Endothelial cell of umbilical vein (primary cell): ENCODE measurements at regions not wholly inside any gene's neighbourhood (a gene's known extent, or its start where the extent isn't known, plus 50 kb on each side); places are given as distances from the start of the nearest gene placed in this dataset.

Experiments
- BruUV-seq: library from RNA; stranded (reverse); fragments of 400-500 nt; replicated peaks from 2 replicates; lab custom pipeline; 2021; lab: Mats Ljungman, UMichigan
- CTCF ChIA-PET: fragments of 300-600, 350-600 bp; sonication (Branson Sonifier 250); formaldehyde crosslinking; loops from one replicate; lab custom pipeline; 2021; ENCODE audit warnings: antibody characterized with exemption, inconsistent platforms; lab: Charles Lee
- POLR2A ChIA-PET: fragments of 300-600, 350-600 bp; sonication (Branson Sonifier 250); formaldehyde crosslinking; loops from one replicate; lab custom pipeline; 2021; ENCODE audit warnings: antibody characterized with exemption, inconsistent platforms; lab: Charles Lee
- DNase-seq: peaks from one replicate; pipeline ENCODE4 v3.0.0-alpha.2; 2011; ENCODE audit warnings: low read depth, low spot score
- FAIRE-seq: peaks from 2 replicates; lab custom pipeline; 2011; peaks lifted over from hg19 to GRCh38; lab: Jason Lieb, UNC
- H2AFZ ChIP-seq: 2 replicates; pipeline ENCODE4 v1.6.0; 2012; ENCODE audit warnings: low read depth, low read length, control low read depth, inconsistent platforms
- H3K27ac ChIP-seq: 2 replicates; pipeline ENCODE4 v1.5.1; 2011; ENCODE audit warnings: low read depth, mild to moderate bottlenecking, control low read depth, low read length, moderate library complexity; ENCODE audit not compliant: insufficient read depth
- H3K27me3 ChIP-seq, 2 experiments: 2 replicates each; pipeline versions ENCODE4 v1.6.0 to v1.6.1; 2011; ENCODE audit warnings: low read length in 2 of 2, mixed read lengths in 1 of 2; ENCODE audit not compliant: control insufficient read depth in 2 of 2, insufficient read depth in 2 of 2
- H3K36me3 ChIP-seq, 2 experiments: 2 replicates in 1 of 2; 3 replicates in 1 of 2; pipeline ENCODE4 v1.5.1; 2011; ENCODE audit warnings: low read length in 2 of 2, mild to moderate bottlenecking in 1 of 2, moderate library complexity in 1 of 2; ENCODE audit not compliant: control insufficient read depth in 2 of 2, insufficient read depth in 2 of 2; ENCODE audit errors: extremely low read depth in 1 of 2
- H3K4me1 ChIP-seq: 3 replicates; pipeline ENCODE4 v1.5.1; 2011; ENCODE audit warnings: mild to moderate bottlenecking, low read length; ENCODE audit not compliant: control insufficient read depth, insufficient read depth; ENCODE audit errors: extremely low read depth
- H3K4me2 ChIP-seq: 2 replicates; pipeline ENCODE4 v1.6.1; 2011; ENCODE audit warnings: low read length, control low read depth, mixed read lengths; ENCODE audit not compliant: insufficient read depth
- H3K4me3 ChIP-seq, 3 experiments: fragments of 200-600 bp in 1 of 3; sonication (generic), shearing (Covaris generic) in 1 of 3; replicated peaks in 1 of 3; 2 replicates each; pipeline ENCODE4 v1.5.1; 2011 to 2016; ENCODE audit warnings: control low read depth in 3 of 3, low read length in 3 of 3, mild to moderate bottlenecking in 2 of 3, inconsistent platforms in 1 of 3, low read depth in 1 of 3, moderate library complexity in 1 of 3; ENCODE audit not compliant: insufficient read depth in 1 of 3
- H3K79me2 ChIP-seq: 2 replicates; pipeline ENCODE4 v1.6.0; 2012; ENCODE audit warnings: low read length, inconsistent platforms; ENCODE audit not compliant: control insufficient read depth, insufficient read depth
- H3K9ac ChIP-seq: replicated peaks from 2 replicates; pipeline ENCODE3; 2011; ENCODE audit warnings: low read length, control low read depth; ENCODE audit not compliant: insufficient read depth; ENCODE audit errors: extremely low read depth
- H3K9me1 ChIP-seq: replicated peaks from 3 replicates; pipeline ENCODE4 v1.6.0; 2011; ENCODE audit warnings: mild to moderate bottlenecking, low read length; ENCODE audit not compliant: control insufficient read depth, insufficient read depth; ENCODE audit errors: extremely low read depth
- H3K9me3 ChIP-seq: replicated peaks from 2 replicates; pipeline ENCODE4 v1.5.1; 2012; ENCODE audit warnings: low read length, inconsistent platforms; ENCODE audit not compliant: control insufficient read depth, insufficient read depth
- H4K20me1 ChIP-seq: replicated peaks from 2 replicates; pipeline ENCODE3; 2011; ENCODE audit warnings: mild to moderate bottlenecking, low read length; ENCODE audit not compliant: control insufficient read depth, insufficient read depth; ENCODE audit errors: extremely low read depth
- EZH2 ChIP-seq: IDR thresholded peaks from 2 replicates; pipeline ENCODE4 v1.6.1; 2012; ENCODE audit warnings: borderline replicate concordance, low read depth, mild to moderate bottlenecking, moderate library complexity, low read length, inconsistent platforms; ENCODE audit not compliant: severe bottlenecking
- FOS ChIP-seq: IDR thresholded peaks from 2 replicates; pipeline ENCODE4 v1.6.1; 2011; ENCODE audit warnings: mild to moderate bottlenecking, low read length, moderate library complexity, borderline replicate concordance; ENCODE audit not compliant: insufficient read depth
- GATA2 ChIP-seq: IDR thresholded peaks from 2 replicates; pipeline ENCODE4 v1.7.0; 2011; ENCODE audit warnings: low read depth, mild to moderate bottlenecking, moderate library complexity, mixed read lengths, low read length; ENCODE audit not compliant: insufficient read length, insufficient read depth
- JUN ChIP-seq: IDR thresholded peaks from 2 replicates; pipeline ENCODE4 v1.6.1; 2011; ENCODE audit warnings: borderline replicate concordance, low read depth; ENCODE audit not compliant: insufficient read length, insufficient read depth
- MYC ChIP-seq: IDR thresholded peaks from one replicate; pipeline ENCODE4 v1.6.1; 2011; ENCODE audit warnings: mild to moderate bottlenecking, low read depth, low read length
- POLR2A ChIP-seq: IDR thresholded peaks from 2 replicates; pipeline ENCODE4 v1.6.1; 2012; ENCODE audit warnings: low read depth, mild to moderate bottlenecking, control low read depth, low read length
- POLR2AphosphoS5 ChIP-seq: IDR thresholded peaks from 2 replicates; pipeline ENCODE4 v1.6.1; 2012; ENCODE audit warnings: low read depth, mild to moderate bottlenecking, control low read depth, low read length, moderate library complexity; ENCODE audit not compliant: insufficient read depth
- dilution Hi-C: fragments of 300-500 bp; cut with MboI; formaldehyde crosslinking; loops from one replicate; pipeline ENCODE4 v1.15.0; 2019; ENCODE audit warnings: low sequenced_read_pairs; ENCODE audit not compliant: extremely low pct_ligation_motif_present
- intact Hi-C: fragments of 100-400 bp; cut with micrococcal nuclease; formaldehyde crosslinking; loops from one replicate; pipeline ENCODE4 v1.10.0; 2022
- TF ChIP-seq, protein P1 (sequence below), 2 donors: IDR thresholded peaks; 1 replicate in 1 of 2; 2 replicates in 1 of 2; pipeline ENCODE4 v1.5.1; 2011; ENCODE audit warnings: low read length in 2 of 2, mild to moderate bottlenecking in 2 of 2, moderate library complexity in 2 of 2, control low read depth in 1 of 2, inconsistent platforms in 1 of 2, low read depth in 1 of 2; ENCODE audit not compliant: insufficient read depth in 1 of 2; ENCODE audit errors: extremely low read depth in 1 of 2
- TF ChIP-seq, protein P2 (sequence below): IDR thresholded peaks from 2 replicates; pipeline ENCODE4 v1.6.1; 2011; ENCODE audit not compliant: insufficient read depth, insufficient read length

GRCh38 chr20:60465993-60466686 is 507.9 kb downstream of the CDH26 start:
- no peak overlapping the region for H3K27ac ChIP-seq
- H3K4me3 ChIP-seq, result no peak overlapping the region
- H3K9me1 ChIP-seq, result no peaks in the 10 kb centered on the region
- H3K9me3 ChIP-seq, result peaks cover 1% of the 10 kb centered on the region
- BruUV-seq, result no TSS peak
- TF ChIP-seq, protein P1, sequence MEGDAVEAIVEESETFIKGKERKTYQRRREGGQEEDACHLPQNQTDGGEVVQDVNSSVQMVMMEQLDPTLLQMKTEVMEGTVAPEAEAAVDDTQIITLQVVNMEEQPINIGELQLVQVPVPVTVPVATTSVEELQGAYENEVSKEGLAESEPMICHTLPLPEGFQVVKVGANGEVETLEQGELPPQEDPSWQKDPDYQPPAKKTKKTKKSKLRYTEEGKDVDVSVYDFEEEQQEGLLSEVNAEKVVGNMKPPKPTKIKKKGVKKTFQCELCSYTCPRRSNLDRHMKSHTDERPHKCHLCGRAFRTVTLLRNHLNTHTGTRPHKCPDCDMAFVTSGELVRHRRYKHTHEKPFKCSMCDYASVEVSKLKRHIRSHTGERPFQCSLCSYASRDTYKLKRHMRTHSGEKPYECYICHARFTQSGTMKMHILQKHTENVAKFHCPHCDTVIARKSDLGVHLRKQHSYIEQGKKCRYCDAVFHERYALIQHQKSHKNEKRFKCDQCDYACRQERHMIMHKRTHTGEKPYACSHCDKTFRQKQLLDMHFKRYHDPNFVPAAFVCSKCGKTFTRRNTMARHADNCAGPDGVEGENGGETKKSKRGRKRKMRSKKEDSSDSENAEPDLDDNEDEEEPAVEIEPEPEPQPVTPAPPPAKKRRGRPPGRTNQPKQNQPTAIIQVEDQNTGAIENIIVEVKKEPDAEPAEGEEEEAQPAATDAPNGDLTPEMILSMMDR (IDR thresholded peaks at IDR 0.05; ENCODE audit: extremely low read depth in 1 of 2, insufficient read depth in 1 of 2, low read depth in 1 of 2, low read length in 2 of 2), result no peak
- TF ChIP-seq, protein P2, sequence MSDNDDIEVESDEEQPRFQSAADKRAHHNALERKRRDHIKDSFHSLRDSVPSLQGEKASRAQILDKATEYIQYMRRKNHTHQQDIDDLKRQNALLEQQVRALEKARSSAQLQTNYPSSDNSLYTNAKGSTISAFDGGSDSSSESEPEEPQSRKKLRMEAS, result no peak
- no peak for TF ChIP-seq POLR2A
- TF ChIP-seq POLR2AphosphoS5, result no peak
- no peak for TF ChIP-seq MYC
- TF ChIP-seq FOS, result no peak
- no peak for TF ChIP-seq EZH2
- no peak for TF ChIP-seq GATA2
- no peak for TF ChIP-seq JUN
- FAIRE-seq, result no peak
- DNase-seq, result no peak
- no peak overlapping the region for H2AFZ ChIP-seq
- no peaks in the 10 kb centered on the region for H3K27me3 ChIP-seq
- no peaks in the 10 kb centered on the region for H4K20me1 ChIP-seq
- intact Hi-C loops, result no loop called here
- CTCF ChIA-PET, result no interaction called here
- dilution Hi-C loops, result no loop called here
- H3K79me2 ChIP-seq, result no peaks in the 10 kb centered on the region
- no peaks in the 10 kb centered on the region for H3K36me3 ChIP-seq
- no peak overlapping the region for H3K9ac ChIP-seq
- POLR2A ChIA-PET, result no interaction called here
- no peak overlapping the region for H3K4me2 ChIP-seq
- H3K4me1 ChIP-seq, result no peaks in the 10 kb centered on the region
